GM12875 (cell line): ENCODE measurements at regions not wholly inside any gene's neighbourhood (a gene's known extent, or its start where the extent isn't known, plus 50 kb on each side); places are given as distances from the start of the nearest gene placed in this dataset.

Experiments used
- H3K4me3 ChIP-seq: one replicate; pipeline ENCODE4 v1.5.1; 2011; ENCODE audit warnings: low read depth, low read length, control low read depth
- CTCF ChIP-seq: IDR thresholded peaks from 2 replicates; pipeline ENCODE4 v1.5.1; 2011; ENCODE audit warnings: low read depth, mild to moderate bottlenecking, control low read depth, inconsistent platforms, low read length, moderate library complexity, borderline replicate concordance; ENCODE audit not compliant: insufficient read depth

DNA sequence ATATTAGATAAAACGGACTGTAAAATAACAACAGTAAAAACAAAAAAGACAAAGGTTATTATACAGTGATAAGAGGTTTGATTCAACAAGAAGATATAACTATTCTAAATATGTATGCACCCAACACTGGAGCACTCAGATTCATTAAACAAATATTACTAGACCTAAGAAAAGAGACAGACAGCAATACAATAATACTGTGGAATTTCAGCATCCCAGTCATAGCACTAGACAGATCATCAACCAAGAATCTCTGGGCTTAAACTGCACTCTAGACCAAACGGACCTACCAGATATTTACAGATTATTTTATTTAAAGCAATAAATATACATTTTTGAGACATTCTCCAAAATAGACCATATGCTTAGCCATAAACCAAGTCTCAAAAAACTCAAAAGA is 263.8 kb downstream of the C6orf118 start:
- TF ChIP-seq CTCF = no peak
- H3K4me3 ChIP-seq = no peak overlapping the region

GRCh38 chr6:165042912-165043311 is 266.5 kb downstream of the C6orf118 start:
- TF ChIP-seq CTCF = no peak

GRCh38 chr6:165040440-165040839 is 269.0 kb downstream of the C6orf118 start:
- TF ChIP-seq CTCF = no peak

More at GRCh38 chr6:165042912-165043311, 266.5 kb downstream of the C6orf118 start:
- H3K4me3 ChIP-seq = no peak overlapping the region

DNA sequence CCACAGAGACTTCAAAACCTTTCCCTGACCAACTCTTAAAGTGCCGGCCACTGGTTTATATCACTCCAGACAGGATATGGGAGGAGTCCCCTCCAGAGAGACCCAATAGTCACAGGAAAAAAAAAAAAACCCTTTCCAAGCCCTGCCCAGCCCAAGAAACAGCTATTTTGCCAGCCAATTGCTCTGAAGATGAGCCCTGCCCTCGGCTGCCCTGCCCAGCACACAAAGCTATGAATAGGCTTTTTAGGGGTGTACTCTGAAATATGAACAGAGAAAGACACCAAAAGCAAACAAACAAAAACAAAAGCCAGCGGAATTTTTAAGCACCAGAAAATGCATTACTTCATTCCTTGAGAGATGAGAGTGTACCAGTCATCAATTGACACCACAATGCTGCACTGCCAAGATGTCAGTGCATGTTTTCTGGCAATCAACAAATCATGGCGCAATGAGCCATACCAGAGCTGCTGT is 275.1 kb downstream of the C6orf118 start:
- H3K4me3 ChIP-seq = no peak overlapping the region
- TF ChIP-seq CTCF = no peak

More at GRCh38 chr6:165040440-165040839, 269.0 kb downstream of the C6orf118 start:
- no peak overlapping the region for H3K4me3 ChIP-seq

GRCh38 chr6:165031502-165031901 is 277.9 kb downstream of the C6orf118 start:
- no peak for TF ChIP-seq CTCF

GRCh38 chr6:165025040-165025439 is 284.4 kb downstream of the C6orf118 start:
- no peak for TF ChIP-seq CTCF
- no peak overlapping the region for H3K4me3 ChIP-seq

More at GRCh38 chr6:165031502-165031901, 277.9 kb downstream of the C6orf118 start:
- no peak overlapping the region for H3K4me3 ChIP-seq

DNA sequence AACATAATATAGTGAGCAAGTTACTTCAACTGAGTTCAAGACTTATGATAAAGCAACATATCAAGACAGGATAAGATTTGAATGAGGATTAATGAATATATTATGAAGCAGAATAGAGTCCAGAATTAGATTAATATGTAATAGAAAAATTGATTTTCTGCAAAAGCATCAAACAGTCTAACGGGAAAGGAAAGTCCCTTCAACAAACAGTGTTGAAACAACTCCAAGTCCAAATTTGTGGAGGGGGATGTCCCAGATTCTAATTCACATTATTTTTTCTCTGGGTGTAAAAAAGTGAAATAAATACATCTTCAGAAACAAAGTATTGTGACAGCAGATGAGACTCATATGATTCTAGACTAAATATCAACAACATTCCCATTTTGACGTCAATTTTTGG is 289.7 kb downstream of the C6orf118 start:
- TF ChIP-seq CTCF = no peak
- no peak overlapping the region for H3K4me3 ChIP-seq
